GM10266 (cell line): ENCODE measurements at regions not wholly inside any gene's neighbourhood (a gene's known extent, or its start where the extent isn't known, plus 50 kb on each side); places are given as distances from the start of the nearest gene placed in this dataset.

ENCODE experiments used
- DNase-seq: peaks from one replicate; pipeline ENCODE4 v3.0.0; 2012; ENCODE audit errors: extremely low spot score
- TF ChIP-seq, protein P1 (sequence below): IDR thresholded peaks from 2 replicates; pipeline ENCODE4 v1.5.1; 2012; ENCODE audit warnings: mild to moderate bottlenecking, low read depth; ENCODE audit not compliant: control insufficient read depth, insufficient read depth; ENCODE audit errors: missing control alignments

DNA sequence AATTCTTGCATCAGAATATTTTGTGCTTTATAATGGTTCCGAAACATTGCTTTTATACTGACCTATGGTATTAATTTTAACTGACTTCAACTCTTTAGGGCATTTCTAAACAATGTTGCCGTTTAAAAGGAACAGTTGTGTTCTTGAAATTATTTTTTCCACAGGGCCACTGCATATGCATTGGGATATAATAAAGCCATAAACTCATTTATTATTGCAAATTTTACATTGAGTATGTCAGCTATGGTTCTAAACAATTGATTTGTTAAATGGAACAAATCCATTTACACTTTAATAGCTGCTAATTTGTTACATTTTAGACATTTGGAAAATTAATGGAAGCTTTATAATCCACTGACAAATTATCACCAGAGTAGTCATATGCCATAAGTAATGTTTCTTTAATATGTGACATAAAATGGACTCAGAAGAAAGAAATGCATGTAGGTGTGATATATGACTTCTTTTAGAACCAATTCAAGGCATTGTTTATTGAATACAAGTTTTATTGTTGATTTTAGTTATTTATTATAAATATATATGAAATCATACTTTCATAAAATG is 553.3 kb downstream of the TLL1 start:
- TF ChIP-seq, protein P1, sequence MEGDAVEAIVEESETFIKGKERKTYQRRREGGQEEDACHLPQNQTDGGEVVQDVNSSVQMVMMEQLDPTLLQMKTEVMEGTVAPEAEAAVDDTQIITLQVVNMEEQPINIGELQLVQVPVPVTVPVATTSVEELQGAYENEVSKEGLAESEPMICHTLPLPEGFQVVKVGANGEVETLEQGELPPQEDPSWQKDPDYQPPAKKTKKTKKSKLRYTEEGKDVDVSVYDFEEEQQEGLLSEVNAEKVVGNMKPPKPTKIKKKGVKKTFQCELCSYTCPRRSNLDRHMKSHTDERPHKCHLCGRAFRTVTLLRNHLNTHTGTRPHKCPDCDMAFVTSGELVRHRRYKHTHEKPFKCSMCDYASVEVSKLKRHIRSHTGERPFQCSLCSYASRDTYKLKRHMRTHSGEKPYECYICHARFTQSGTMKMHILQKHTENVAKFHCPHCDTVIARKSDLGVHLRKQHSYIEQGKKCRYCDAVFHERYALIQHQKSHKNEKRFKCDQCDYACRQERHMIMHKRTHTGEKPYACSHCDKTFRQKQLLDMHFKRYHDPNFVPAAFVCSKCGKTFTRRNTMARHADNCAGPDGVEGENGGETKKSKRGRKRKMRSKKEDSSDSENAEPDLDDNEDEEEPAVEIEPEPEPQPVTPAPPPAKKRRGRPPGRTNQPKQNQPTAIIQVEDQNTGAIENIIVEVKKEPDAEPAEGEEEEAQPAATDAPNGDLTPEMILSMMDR, result no peak
- DNase-seq, result no peak

DNA sequence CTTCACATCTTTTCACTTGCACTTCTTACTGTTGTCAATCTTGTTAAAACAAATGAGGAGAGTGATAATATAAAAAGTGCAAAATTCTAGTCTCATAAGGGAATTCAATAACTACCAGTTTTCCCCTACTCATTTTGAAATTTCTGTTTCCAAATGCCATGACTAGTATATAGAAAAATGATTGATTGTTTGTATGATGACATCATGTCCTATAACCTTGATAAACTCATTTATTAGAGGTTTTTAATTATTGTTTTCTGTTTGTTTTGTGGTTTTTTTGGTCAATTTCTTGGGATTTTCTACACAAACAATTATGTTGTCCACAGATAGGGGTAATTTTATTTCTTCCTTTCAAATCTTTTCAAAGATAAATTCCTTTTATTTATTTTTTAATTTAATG is 559.1 kb downstream of the TLL1 start:
- TF ChIP-seq, protein P1, result no peak
- no peak for DNase-seq

- DNase-seq, result no peak
- TF ChIP-seq, protein P1, result no peak
Measured at GRCh38 chr4:166432842-166433241, 559.8 kb downstream of the TLL1 start.

DNA sequence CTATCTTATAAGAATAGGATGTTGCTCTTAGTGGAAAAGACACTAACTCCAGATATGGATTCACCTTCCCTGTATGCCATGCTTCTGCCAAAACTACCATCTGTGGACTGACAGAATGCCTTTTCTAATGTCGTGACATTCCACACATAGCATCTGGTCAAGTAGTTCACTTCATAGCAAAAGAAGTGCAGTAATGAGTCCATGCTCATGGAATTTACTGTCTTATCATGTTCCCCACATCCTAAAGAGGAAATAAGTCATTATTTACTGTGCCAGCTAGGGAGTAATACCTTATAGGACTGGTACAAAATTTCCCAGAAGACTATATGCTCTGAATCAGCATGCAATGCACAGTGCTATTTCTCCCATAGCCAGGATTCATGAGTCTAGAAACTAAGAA is 562.4 kb downstream of the TLL1 start:
- DNase-seq, result no peak
- TF ChIP-seq, protein P1, result no peak

DNA sequence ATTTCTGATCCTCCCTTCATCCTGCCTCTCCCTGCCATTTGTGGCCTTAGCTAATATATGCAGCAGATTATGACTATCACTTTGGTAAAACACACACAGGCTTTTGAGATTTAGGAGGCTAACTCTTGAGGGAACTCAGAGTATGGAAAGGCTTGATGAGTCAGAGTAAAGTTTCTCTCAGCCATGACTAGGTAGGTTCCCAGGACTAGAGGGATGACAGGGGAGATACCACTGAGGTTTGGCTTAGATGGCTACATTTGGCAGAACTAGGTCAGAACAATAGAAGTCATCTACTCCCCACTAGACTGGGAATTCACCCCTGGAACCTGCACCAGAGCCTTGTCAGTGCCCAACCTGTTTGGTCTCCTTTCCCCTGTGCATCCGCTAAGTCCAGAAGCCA is 585.7 kb downstream of the TLL1 start:
- DNase-seq, result no peak
- TF ChIP-seq, protein P1, result no peak

GRCh38 chr4:166459621-166460020 is 586.6 kb downstream of the TLL1 start:
- TF ChIP-seq, protein P1, result no peak
- DNase-seq, result no peak

GRCh38 chr4:166460769-166461550 is 587.9 kb downstream of the TLL1 start:
- TF ChIP-seq, protein P1, result no peak
- DNase-seq, result no peak
